IgD-negative memory B cell (primary cell): ENCODE measurements at regions not wholly inside any gene's neighbourhood (a gene's known extent, or its start where the extent isn't known, plus 50 kb on each side); places are given as distances from the start of the nearest gene placed in this dataset.

Experiments
- H3K27ac Mint-ChIP-seq, 3 donors: one replicate each; pipeline ENCODE4 v1.8.0; 2020 to 2022; ENCODE audit warnings: mild to moderate bottlenecking in 3 of 3, mixed read lengths in 3 of 3, moderate library complexity in 1 of 3
- H3K27me3 Mint-ChIP-seq: one replicate; pipeline ENCODE4 v1.8.0; 2021; ENCODE audit warnings: mixed read lengths
- H3K36me3 Mint-ChIP-seq: one replicate; pipeline ENCODE4 v1.8.0; 2020; ENCODE audit warnings: mild to moderate bottlenecking, mixed read lengths
- H3K4me1 Mint-ChIP-seq, 3 donors: one replicate each; pipeline ENCODE4 v1.8.0; 2020 to 2022; ENCODE audit warnings: mixed read lengths in 3 of 3, mild to moderate bottlenecking in 1 of 3
- H3K4me3 Mint-ChIP-seq, 4 donors: one replicate each; pipeline ENCODE4 v1.8.0; 2020 to 2022; ENCODE audit warnings: mild to moderate bottlenecking in 4 of 4, mixed read lengths in 4 of 4, moderate library complexity in 3 of 4
- H3K9me3 Mint-ChIP-seq, 3 donors: one replicate each; pipeline ENCODE4 v1.8.0; 2020 to 2021; ENCODE audit warnings: mixed read lengths in 3 of 3, mild to moderate bottlenecking in 1 of 3

DNA sequence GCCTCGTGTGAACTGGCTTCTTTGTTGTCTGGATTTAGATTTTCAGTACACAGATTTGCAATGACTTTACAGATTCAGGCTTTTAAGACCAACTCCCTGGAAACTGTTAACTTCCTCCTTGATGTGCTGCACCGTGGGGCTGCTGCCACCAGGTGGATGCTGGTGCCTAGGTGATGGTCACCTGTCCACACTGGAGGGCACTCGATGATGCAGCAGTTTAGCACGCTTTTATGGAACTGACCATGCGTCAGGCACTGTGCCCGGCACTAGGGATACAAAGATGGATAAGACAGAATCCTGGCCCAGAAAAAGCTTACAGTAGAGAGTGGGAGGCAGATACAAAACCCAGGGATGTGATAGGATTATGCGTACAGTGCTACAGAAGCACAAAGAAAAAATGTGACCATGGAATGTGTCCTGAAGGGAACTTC is 180.7 kb downstream of the CEP135 start:
- H3K36me3 Mint-ChIP-seq: no peaks in the 10 kb centered on the region
- H3K4me1 Mint-ChIP-seq: peaks cover 3 to 6% (median 4%) of the 10 kb centered on the region in 3 donors
- H3K27ac Mint-ChIP-seq: peak overlapping the region in 1 of 3 donors; percentile 21
- no peak overlapping the region for H3K4me3 Mint-ChIP-seq
- no peaks in the 10 kb centered on the region for H3K27me3 Mint-ChIP-seq
- H3K9me3 Mint-ChIP-seq: no peaks in the 10 kb centered on the region

DNA sequence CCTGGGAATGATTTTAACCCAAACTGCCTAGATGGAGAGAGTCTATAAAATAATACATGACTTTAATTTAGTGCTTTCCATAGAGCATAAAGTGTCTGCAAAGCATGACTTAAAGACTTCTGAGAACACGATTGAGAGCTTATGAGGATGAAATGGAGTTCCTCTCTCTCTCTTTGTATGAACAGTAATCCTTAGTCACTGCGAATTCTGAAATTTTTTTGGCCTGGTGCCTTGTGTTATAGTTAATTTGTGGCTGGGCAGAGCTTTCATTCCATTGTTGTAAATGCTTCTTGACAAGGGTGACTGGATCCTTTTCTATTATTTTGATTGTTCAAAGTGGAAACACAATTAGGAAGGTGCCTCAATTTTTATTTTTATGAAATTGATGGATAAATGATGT is 179.5 kb downstream of the CEP135 start:
- peaks cover 3 to 6% (median 4%) of the 10 kb centered on the region in 3 donors for H3K4me1 Mint-ChIP-seq
- no peak overlapping the region for H3K4me3 Mint-ChIP-seq
- no peaks in the 10 kb centered on the region for H3K9me3 Mint-ChIP-seq
- H3K27ac Mint-ChIP-seq: peak overlapping the region in 1 of 3 donors; percentile 17
- H3K27me3 Mint-ChIP-seq: no peaks in the 10 kb centered on the region
- no peaks in the 10 kb centered on the region for H3K36me3 Mint-ChIP-seq

DNA sequence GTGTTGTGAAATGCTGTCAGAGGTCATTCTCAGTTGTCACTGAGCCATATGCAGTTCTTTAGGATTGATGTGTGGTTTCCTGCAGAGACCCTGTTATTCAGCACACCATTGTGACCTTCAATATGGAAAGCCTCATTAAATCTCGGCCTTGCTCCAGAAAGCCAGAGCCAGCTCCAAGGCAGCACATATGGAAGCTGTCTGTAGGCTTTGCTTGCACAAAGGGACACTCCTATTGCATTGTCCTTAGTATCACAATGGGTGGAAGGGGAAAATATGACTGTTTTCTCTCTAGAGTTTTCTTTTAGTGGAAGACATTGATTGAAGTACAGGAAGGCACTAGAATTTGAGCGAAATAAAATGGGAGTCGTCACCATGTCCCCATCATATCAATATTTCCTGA is 179.0 kb downstream of the CEP135 start:
- peaks cover 3 to 6% (median 4%) of the 10 kb centered on the region in 3 donors for H3K4me1 Mint-ChIP-seq
- no peak overlapping the region for H3K4me3 Mint-ChIP-seq
- no peaks in the 10 kb centered on the region for H3K9me3 Mint-ChIP-seq
- H3K27me3 Mint-ChIP-seq: no peaks in the 10 kb centered on the region
- H3K36me3 Mint-ChIP-seq: no peaks in the 10 kb centered on the region
- H3K27ac Mint-ChIP-seq: peak overlapping the region in 1 of 3 donors; percentile 17

DNA sequence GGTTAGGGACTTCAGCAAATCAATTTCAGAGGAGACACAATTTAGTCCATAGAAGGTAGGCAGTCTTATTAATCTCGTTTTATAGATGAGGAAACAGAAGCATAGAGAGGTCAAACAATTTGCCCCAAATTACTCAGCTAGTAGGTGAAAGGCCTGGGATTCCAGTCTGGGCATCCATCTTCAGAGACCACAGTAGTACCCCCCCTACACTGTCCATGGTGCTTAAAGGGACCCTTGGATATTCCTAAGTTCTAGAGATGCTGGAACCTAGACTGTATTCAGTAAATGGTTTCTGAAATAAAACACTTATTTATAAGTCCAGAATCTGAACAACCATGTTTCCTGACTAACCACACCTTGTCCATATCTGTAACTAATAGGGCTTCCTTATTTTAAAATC is 174.8 kb downstream of the CEP135 start:
- Mint-ChIP-seq H3K27ac (no peak overlapping the region), H3K9me3 (no peaks in the 10 kb centered on the region), H3K36me3 (no peaks in the 10 kb centered on the region), H3K27me3 (no peaks in the 10 kb centered on the region), H3K4me3 (no peak overlapping the region), H3K4me1 (peaks cover 0 to 1% (median 0%) of the 10 kb centered on the region in 3 donors)

DNA sequence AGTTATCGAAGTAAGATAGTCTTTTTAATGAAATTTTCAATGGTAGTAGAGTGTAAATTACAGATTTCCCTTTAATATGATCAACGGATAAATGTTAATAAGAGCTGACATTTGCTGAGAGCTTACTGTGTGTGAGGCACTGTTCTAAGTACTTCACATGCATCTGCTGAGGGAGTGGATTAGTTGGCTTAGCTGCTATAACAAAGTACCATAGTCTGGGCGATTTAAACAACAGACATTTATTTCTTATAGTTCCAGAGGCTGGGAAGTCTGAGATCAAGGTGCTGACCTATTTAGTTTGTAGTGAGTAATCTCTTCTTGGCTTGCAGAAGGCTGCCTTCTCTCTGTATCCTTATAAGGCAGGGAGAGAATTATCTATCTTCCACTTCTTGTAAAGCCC is 174.3 kb downstream of the CEP135 start:
- Mint-ChIP-seq H3K27ac (no peak overlapping the region), H3K36me3 (no peaks in the 10 kb centered on the region), H3K27me3 (no peaks in the 10 kb centered on the region), H3K9me3 (no peaks in the 10 kb centered on the region), H3K4me1 (peaks cover 0 to 1% (median 0%) of the 10 kb centered on the region in 3 donors), H3K4me3 (no peak overlapping the region)

DNA sequence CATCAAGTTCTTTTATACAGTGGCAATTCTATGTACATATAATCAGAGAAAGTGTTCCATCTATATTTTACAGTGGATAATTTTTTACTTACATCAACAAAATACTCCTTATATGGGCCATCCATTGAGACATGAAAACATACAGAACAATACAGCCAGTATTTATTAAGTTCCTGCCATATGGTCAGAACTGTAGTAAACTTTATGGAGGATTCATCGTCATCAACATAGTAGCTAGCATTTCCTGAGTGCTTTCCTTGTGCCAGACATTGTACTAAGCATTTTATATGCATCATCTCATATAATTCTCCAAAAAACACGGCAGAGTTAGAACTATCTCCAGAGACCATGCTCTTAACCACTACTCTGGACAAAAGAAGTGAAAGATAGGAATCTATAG is 170.1 kb downstream of the CEP135 start:
- no peak overlapping the region for H3K27ac Mint-ChIP-seq
- no peaks in the 10 kb centered on the region for H3K27me3 Mint-ChIP-seq
- no peaks in the 10 kb centered on the region for H3K36me3 Mint-ChIP-seq
- no peak overlapping the region for H3K4me3 Mint-ChIP-seq
- H3K9me3 Mint-ChIP-seq: no peaks in the 10 kb centered on the region
- peaks cover 0 to 12% (median 8%) of the 10 kb centered on the region in 3 donors for H3K4me1 Mint-ChIP-seq

DNA sequence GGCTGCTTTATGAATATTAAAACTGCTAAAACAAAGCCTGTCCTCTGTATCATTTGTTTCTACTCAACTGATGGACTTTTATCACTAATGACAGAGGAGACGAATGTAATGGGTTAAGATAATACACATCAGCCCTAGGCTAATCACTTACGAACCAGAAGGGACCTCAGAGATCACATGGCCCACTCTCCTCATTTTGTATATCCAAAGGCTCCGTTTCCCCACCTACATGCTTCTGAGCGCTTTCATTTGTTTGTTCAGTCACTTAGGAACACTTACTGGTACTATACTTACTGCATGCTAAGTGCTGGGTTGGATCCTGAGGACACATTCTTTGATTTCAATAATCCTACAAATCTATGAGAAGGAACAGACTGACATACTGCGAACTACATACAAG is 169.3 kb downstream of the CEP135 start:
- H3K27ac Mint-ChIP-seq: peak overlapping the region in 1 of 3 donors; percentile 3
- no peaks in the 10 kb centered on the region for H3K36me3 Mint-ChIP-seq
- peaks cover 0 to 12% (median 8%) of the 10 kb centered on the region in 3 donors for H3K4me1 Mint-ChIP-seq
- no peak overlapping the region for H3K4me3 Mint-ChIP-seq
- no peaks in the 10 kb centered on the region for H3K9me3 Mint-ChIP-seq
- no peaks in the 10 kb centered on the region for H3K27me3 Mint-ChIP-seq

DNA sequence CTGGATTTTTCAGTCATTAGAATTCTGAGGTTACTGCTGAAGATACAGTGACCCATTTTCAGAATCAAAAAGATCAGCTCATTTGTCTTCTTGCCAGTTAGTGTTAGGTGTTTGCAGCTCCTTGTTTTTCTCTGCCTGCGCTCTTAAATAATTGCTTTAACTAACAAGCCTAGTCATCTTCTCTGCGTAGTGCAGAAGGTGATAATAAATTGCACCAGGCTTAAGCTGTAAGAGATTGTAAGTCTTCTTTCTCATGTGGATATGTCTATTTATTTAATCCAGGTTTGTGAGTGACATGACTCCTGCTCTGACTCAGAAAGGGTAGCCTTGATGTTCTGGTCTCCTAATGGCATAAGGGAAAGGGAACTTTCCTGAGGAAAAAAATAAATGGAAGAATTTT is 167.2 kb downstream of the CEP135 start:
- H3K4me3 Mint-ChIP-seq: peak overlapping the region in 1 of 4 donors; percentile 39
- H3K9me3 Mint-ChIP-seq: no peaks in the 10 kb centered on the region
- no peaks in the 10 kb centered on the region for H3K27me3 Mint-ChIP-seq
- peaks cover 0 to 12% (median 6%) of the 10 kb centered on the region in 3 donors for H3K4me1 Mint-ChIP-seq
- H3K27ac Mint-ChIP-seq: peak overlapping the region in 1 of 3 donors; percentile 41
- no peaks in the 10 kb centered on the region for H3K36me3 Mint-ChIP-seq

DNA sequence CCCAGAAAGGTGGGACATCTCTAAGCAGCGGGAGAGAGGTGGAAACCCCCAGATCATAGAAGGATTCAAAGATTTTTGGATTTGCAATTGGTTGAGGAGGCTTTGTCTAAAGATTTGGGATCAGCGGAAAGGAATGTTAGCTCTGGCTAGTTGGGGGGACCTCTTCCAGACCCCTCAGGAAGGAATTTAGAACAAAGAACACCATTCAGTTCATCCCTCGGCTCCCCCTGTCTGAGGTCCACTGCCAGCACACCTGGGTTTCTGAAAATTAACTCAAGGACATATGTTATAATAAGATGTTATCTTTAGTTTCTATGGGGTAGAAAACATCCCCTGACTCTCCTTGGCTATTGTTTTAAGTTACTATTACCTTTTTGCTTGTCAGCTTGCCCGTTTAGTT is 163.6 kb downstream of the CEP135 start:
- H3K4me3 Mint-ChIP-seq: no peak overlapping the region
- H3K27me3 Mint-ChIP-seq: no peaks in the 10 kb centered on the region
- H3K36me3 Mint-ChIP-seq: no peaks in the 10 kb centered on the region
- H3K4me1 Mint-ChIP-seq: peaks cover 0 to 12% (median 7%) of the 10 kb centered on the region in 3 donors
- H3K9me3 Mint-ChIP-seq: peaks cover 0 to 1% (median 0%) of the 10 kb centered on the region in 3 donors
- H3K27ac Mint-ChIP-seq: peak overlapping the region in 1 of 3 donors; percentile 19

DNA sequence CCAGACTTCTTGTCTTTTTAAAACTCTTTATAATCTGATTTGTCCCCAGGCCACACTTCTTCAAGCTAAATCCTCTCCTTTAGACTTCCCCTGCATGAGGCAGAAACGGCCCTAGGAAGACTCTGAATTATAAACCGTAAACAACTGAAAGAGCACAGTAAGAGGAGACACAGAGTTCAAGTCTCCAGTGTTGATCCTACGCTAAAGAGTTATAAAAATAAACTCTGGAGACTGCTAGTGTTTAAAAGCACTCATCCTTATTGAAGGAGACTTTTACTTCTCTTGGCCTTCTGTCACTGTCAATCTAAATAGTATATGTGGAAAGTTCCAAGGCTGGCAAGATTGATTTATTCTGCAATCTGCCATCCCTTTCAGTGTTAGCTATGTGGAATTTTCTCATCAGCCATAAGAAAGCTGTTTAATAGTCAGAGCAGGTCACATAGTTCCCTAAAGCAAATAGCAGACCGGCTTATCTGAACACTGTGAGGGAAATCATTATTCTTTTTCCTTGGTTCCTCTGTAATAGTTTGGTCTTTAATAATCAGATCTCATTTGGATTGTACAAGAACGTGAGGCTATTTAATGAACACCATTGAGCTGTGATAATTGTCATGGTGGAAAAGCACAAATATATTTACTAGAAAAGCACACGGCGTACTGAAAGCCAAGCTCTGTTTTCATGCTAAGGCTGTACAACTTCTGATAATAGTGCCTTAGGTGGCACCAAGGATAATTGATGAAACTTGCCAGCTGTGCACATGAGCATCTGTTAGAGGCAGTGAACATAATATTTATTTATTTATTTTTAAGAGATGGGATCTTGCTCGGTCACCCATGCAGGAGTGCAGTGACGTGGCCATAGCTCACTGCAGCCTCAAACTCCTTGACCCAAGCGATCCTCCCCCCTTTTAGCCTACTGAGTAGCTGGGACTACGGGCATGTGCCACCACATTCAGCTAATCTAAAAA is 157.7 kb downstream of the CEP135 start:
- H3K27ac Mint-ChIP-seq: no peak overlapping the region

DNA sequence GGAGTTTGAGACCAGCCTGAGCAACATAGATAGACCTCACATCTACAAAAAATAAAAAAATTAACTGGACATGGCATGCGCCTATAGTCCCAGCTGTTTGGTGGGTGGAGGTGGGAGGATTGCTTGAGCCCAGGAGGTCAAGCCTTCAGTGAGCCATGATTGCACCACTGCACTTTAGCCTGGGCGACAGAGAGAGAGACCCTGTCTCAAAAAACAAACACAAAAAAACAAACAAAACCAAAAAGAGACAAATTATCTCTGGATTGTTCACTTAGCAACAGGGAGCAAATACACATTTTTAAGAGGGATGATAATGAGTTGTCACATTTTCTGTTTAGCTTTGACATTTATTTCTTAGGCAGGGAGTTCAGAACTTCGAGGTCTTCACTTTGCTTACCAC is 155.4 kb downstream of the CEP135 start:
- Mint-ChIP-seq H3K27ac (no peak overlapping the region), H3K4me1 (peaks cover 0 to 3% (median 0%) of the 10 kb centered on the region in 3 donors), H3K9me3 (no peaks in the 10 kb centered on the region), H3K36me3 (no peaks in the 10 kb centered on the region), H3K27me3 (no peaks in the 10 kb centered on the region), H3K4me3 (no peak overlapping the region)

More for the DNA sequence above, 157.7 kb downstream of the CEP135 start:
- Mint-ChIP-seq H3K4me3 (no peak overlapping the region), H3K36me3 (no peaks in the 10 kb centered on the region), H3K4me1 (peaks cover 0 to 3% (median 0%) of the 10 kb centered on the region in 3 donors), H3K27me3 (no peaks in the 10 kb centered on the region), H3K9me3 (peaks cover 0 to 1% (median 0%) of the 10 kb centered on the region in 3 donors)

DNA sequence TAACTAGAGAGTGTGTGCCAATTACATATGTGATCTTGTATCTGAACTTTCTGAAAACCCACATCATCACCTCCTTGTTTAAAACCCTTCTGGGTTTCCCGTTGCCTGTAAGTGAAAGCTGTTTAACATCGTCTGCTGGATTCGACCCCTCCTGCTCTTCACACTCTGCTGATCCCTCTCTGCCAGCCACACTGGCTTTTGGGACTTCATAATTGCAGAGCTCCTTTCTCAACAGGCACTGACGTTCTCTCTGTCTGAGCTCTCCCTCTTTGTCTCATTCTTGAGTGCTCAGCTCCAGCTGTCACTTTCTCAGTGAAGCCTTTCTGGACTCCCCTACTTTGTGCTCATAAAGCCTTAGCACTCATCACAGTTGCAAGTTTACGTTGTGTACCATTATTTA is 153.9 kb downstream of the CEP135 start:
- H3K27me3 Mint-ChIP-seq: no peaks in the 10 kb centered on the region
- H3K36me3 Mint-ChIP-seq: no peaks in the 10 kb centered on the region
- H3K4me1 Mint-ChIP-seq: peaks cover 0 to 3% (median 0%) of the 10 kb centered on the region in 3 donors
- H3K27ac Mint-ChIP-seq: no peak overlapping the region
- H3K4me3 Mint-ChIP-seq: no peak overlapping the region
- no peaks in the 10 kb centered on the region for H3K9me3 Mint-ChIP-seq

DNA sequence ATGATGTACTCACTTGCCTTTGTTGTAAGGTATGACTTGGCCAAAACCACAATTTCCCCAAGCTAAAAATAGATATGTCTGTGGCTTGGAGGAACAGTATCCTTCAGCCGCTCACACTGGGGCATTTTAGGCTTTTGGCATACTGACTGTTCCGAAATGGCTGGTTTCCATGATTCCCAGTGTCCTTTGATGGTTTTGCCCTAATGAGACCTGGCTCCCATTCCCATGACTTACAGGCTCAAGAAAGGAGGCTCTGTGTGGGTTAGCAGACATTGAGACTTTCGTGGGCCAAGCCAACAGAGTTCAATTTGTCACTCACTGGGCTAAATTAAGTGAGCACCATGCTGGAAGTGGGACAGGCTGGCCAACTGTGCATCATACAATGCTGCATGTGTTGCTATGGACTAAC is 150.6 kb downstream of the CEP135 start:
- H3K36me3 Mint-ChIP-seq: no peaks in the 10 kb centered on the region
- peaks cover 0 to 2% (median 0%) of the 10 kb centered on the region in 3 donors for H3K4me1 Mint-ChIP-seq
- no peaks in the 10 kb centered on the region for H3K9me3 Mint-ChIP-seq
- H3K4me3 Mint-ChIP-seq: no peak overlapping the region
- no peak overlapping the region for H3K27ac Mint-ChIP-seq
- no peaks in the 10 kb centered on the region for H3K27me3 Mint-ChIP-seq

DNA sequence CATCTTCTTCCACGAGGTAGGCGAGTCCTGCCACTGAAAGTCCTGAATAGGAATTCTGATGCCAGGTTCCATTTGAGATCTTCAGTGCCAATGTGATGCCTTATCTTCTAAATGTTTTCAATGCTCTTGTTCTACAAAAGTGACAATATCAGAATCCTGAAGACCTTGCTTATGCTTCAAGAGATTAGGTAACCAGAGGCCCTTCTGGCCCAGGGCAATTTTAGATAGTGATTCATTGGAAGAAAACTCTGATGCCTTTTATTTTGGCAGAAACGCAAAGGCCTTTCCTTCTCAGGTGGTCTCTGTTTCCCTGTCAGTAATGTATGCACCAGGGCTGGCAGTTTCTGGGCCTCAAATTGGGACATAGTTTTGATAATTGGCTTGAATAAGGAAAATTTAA is 144.8 kb downstream of the CEP135 start:
- H3K27ac Mint-ChIP-seq: no peak overlapping the region
- H3K4me3 Mint-ChIP-seq: no peak overlapping the region
- no peaks in the 10 kb centered on the region for H3K9me3 Mint-ChIP-seq
- no peaks in the 10 kb centered on the region for H3K27me3 Mint-ChIP-seq
- H3K4me1 Mint-ChIP-seq: peaks cover 0 to 1% (median 0%) of the 10 kb centered on the region in 3 donors
- H3K36me3 Mint-ChIP-seq: no peaks in the 10 kb centered on the region

DNA sequence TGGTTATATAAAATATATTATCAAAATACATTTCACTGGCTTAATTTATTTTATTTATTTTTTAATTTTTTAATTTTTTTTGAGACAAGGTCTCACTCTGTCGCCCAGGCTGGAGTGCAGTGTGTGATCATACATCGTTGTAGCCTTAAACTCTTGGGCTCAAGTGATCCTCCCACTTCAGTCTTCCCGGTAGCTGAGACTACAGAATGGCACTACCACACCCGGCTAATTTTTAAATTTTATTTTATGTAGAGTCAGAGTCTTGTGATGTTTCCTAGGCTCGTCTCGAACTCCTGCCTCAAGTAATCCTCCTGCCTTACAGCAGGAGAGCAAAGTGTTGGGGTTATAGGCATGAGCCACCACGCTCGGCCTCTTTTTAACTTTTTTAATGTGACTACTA is 143.8 kb downstream of the CEP135 start:
- peaks cover 0 to 1% (median 0%) of the 10 kb centered on the region in 3 donors for H3K4me1 Mint-ChIP-seq
- no peak overlapping the region for H3K27ac Mint-ChIP-seq
- no peak overlapping the region for H3K4me3 Mint-ChIP-seq
- H3K27me3 Mint-ChIP-seq: no peaks in the 10 kb centered on the region
- H3K36me3 Mint-ChIP-seq: no peaks in the 10 kb centered on the region
- H3K9me3 Mint-ChIP-seq: no peaks in the 10 kb centered on the region

DNA sequence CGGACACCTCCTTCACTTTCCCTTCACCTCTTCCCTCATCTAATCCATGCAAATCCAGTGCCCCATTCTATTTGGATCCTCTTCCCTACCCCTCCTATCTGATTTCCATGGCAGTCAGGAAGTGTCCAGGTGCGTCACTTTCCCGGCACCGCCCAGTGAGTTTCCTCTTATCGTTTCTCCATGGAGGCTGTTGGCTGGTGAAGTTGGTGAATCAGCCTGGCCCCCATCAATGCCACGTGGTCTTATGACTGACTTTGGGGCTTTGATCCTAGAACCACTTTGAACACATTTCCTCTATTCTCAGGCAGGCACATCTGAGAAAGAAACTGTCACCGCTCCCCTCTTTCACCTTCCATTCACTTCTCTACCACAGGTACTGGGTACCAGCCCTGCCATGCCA is 137.8 kb downstream of the CEP135 start:
- peaks cover 0 to 5% (median 2%) of the 10 kb centered on the region in 3 donors for H3K4me1 Mint-ChIP-seq
- no peak overlapping the region for H3K27ac Mint-ChIP-seq

More for the DNA sequence above, 137.8 kb downstream of the CEP135 start:
- Mint-ChIP-seq H3K4me3 (no peak overlapping the region), H3K9me3 (no peaks in the 10 kb centered on the region), H3K27me3 (no peaks in the 10 kb centered on the region), H3K36me3 (peaks cover 2% of the 10 kb centered on the region)
